H9 (cell line): ENCODE measurements at regions not wholly inside any gene's neighbourhood (a gene's known extent, or its start where the extent isn't known, plus 50 kb on each side); places are given as distances from the start of the nearest gene placed in this dataset.

Experiments used
- DNase-seq: peaks from one replicate; pipeline ENCODE4 v3.0.0-alpha.2; 2017
- H2AFZ ChIP-seq: one replicate; pipeline ENCODE4 v1.6.1; 2013; ENCODE audit warnings: mild to moderate bottlenecking, low read length, control low read depth, moderate library complexity
- H2AK5ac ChIP-seq: 2 replicates; pipeline ENCODE4 v1.6.1; 2013; ENCODE audit warnings: low read length, control low read depth, mixed read lengths; ENCODE audit not compliant: insufficient read length
- H2BK120ac ChIP-seq: one replicate; pipeline ENCODE4 v1.6.1; 2013; ENCODE audit warnings: low read depth, mild to moderate bottlenecking, low read length, control low read depth, inconsistent platforms; ENCODE audit not compliant: poor library complexity, severe bottlenecking
- H2BK12ac ChIP-seq: 2 replicates; pipeline ENCODE4 v1.6.1; 2013; ENCODE audit warnings: low read length, control low read depth, mixed read lengths, low read depth; ENCODE audit not compliant: insufficient read length
- H2BK15ac ChIP-seq: 2 replicates; pipeline ENCODE4 v1.6.1; 2013; ENCODE audit warnings: low read depth, low read length, control low read depth
- H2BK20ac ChIP-seq: one replicate; pipeline ENCODE4 v1.6.1; 2013; ENCODE audit warnings: low read depth, mild to moderate bottlenecking, low read length, control low read depth, inconsistent platforms; ENCODE audit not compliant: poor library complexity, severe bottlenecking
- H2BK5ac ChIP-seq: 2 replicates; pipeline ENCODE4 v1.6.1; 2013; ENCODE audit warnings: low read length, control low read depth, mixed read lengths; ENCODE audit not compliant: insufficient read length
- H3K14ac ChIP-seq: 2 replicates; pipeline ENCODE4 v1.6.1; 2013; ENCODE audit warnings: low read length, control low read depth; ENCODE audit not compliant: insufficient read depth
- H3K18ac ChIP-seq: 2 replicates; pipeline ENCODE4 v1.6.1; 2013; ENCODE audit warnings: low read depth, mild to moderate bottlenecking, mixed read lengths, low read length, control low read depth; ENCODE audit not compliant: insufficient read length
- H3K23ac ChIP-seq: 2 replicates; pipeline ENCODE4 v1.6.1; 2013; ENCODE audit warnings: low read length, control low read depth, mixed read lengths, low read depth; ENCODE audit not compliant: insufficient read length
- H3K23me2 ChIP-seq: 2 replicates; pipeline ENCODE4 v1.6.1; 2013; ENCODE audit warnings: low read depth, mild to moderate bottlenecking, mixed read lengths, low read length, control low read depth; ENCODE audit not compliant: insufficient read length, poor library complexity, severe bottlenecking
- H3K27ac ChIP-seq: 2 replicates; pipeline ENCODE4 v1.5.1; 2013; ENCODE audit warnings: low read length, control low read depth, mixed read lengths, low read depth; ENCODE audit not compliant: insufficient read length
- H3K27me3 ChIP-seq: 2 replicates; pipeline ENCODE4 v1.6.1; 2013; ENCODE audit warnings: low read length, control low read depth, inconsistent platforms; ENCODE audit not compliant: insufficient read depth
- H3K4ac ChIP-seq: 2 replicates; pipeline ENCODE4 v1.6.1; 2013; ENCODE audit warnings: low read depth, mild to moderate bottlenecking, control low read depth, inconsistent platforms, low read length, moderate library complexity
- H3K4me1 ChIP-seq: 2 replicates; pipeline ENCODE4 v1.6.1; 2013; ENCODE audit warnings: low read length, control low read depth, inconsistent platforms; ENCODE audit not compliant: insufficient read depth
- H3K4me2 ChIP-seq: 2 replicates; pipeline ENCODE4 v1.6.1; 2013; ENCODE audit warnings: low read length, control low read depth, mixed read lengths; ENCODE audit not compliant: insufficient read length, insufficient read depth
- H3K56ac ChIP-seq: 2 replicates; pipeline ENCODE4 v1.6.1; 2013; ENCODE audit warnings: low read depth, mild to moderate bottlenecking, mixed read lengths, low read length, control low read depth; ENCODE audit not compliant: insufficient read length
- H3K79me1 ChIP-seq: 2 replicates; pipeline ENCODE4 v1.6.1; 2013; ENCODE audit warnings: low read depth, mild to moderate bottlenecking, moderate library complexity, low read length, control low read depth, inconsistent platforms; ENCODE audit not compliant: insufficient read depth, poor library complexity, severe bottlenecking
- H3K79me2 ChIP-seq: 2 replicates; pipeline ENCODE4 v1.6.1; 2013; ENCODE audit warnings: low read length, control low read depth, inconsistent platforms; ENCODE audit not compliant: insufficient read depth
- H3K9ac ChIP-seq: 2 replicates; pipeline ENCODE4 v1.6.1; 2013; ENCODE audit warnings: low read length, control low read depth, mixed read lengths; ENCODE audit not compliant: insufficient read length; ENCODE audit errors: extremely low read depth
- H3K9me3 ChIP-seq: one replicate; pipeline ENCODE4 v1.6.1; 2013; ENCODE audit warnings: low read depth, low read length, inconsistent platforms; ENCODE audit not compliant: control insufficient read depth
- H3T11ph ChIP-seq: one replicate; pipeline ENCODE4 v1.6.1; 2013; ENCODE audit warnings: mild to moderate bottlenecking, low read length, control low read depth, inconsistent platforms
- H4K20me1 ChIP-seq: one replicate; pipeline ENCODE4 v1.6.1; 2013; ENCODE audit not compliant: control insufficient read depth, insufficient read length, insufficient read depth
- H4K5ac ChIP-seq: 2 replicates; pipeline ENCODE4 v1.6.1; 2013; ENCODE audit warnings: low read depth, mild to moderate bottlenecking, mixed read lengths, low read length, control low read depth; ENCODE audit not compliant: insufficient read length
- H4K8ac ChIP-seq: replicated peaks from 2 replicates; pipeline ENCODE4 v1.6.1; 2013; ENCODE audit warnings: low read length, control low read depth, mixed read lengths, low read depth; ENCODE audit not compliant: insufficient read length
- H4K91ac ChIP-seq: 2 replicates; pipeline ENCODE4 v1.6.1; 2013; ENCODE audit warnings: low read depth, mild to moderate bottlenecking, moderate library complexity, mixed read lengths, low read length, control low read depth; ENCODE audit not compliant: insufficient read length
- H3K27ac Mint-ChIP-seq, 3 experiments: 2 replicates in 2 of 3; 3 replicates in 1 of 3; pipeline ENCODE4 v1.8.0; 2020 to 2021; ENCODE audit warnings: mixed read lengths in 3 of 3, mild to moderate bottlenecking in 1 of 3, moderate library complexity in 1 of 3
- H3K27me3 Mint-ChIP-seq: 2 replicates; pipeline ENCODE4 v1.8.0; 2021; ENCODE audit warnings: low read depth, mild to moderate bottlenecking, moderate library complexity, mixed read lengths
- H3K36me3 Mint-ChIP-seq, 3 experiments: 2 replicates in 2 of 3; 3 replicates in 1 of 3; pipeline ENCODE4 v1.8.0; 2020 to 2021; ENCODE audit warnings: low read depth in 3 of 3, mixed read lengths in 3 of 3; ENCODE audit not compliant: insufficient read depth in 1 of 3
- H3K4me1 Mint-ChIP-seq, 2 experiments: 2 replicates each; pipeline ENCODE4 v1.8.0; 2020; ENCODE audit warnings: mixed read lengths in 2 of 2
- H3K4me3 Mint-ChIP-seq, 2 experiments: 2 replicates in 1 of 2; 3 replicates in 1 of 2; pipeline ENCODE4 v1.8.0; 2020 to 2021; ENCODE audit warnings: mild to moderate bottlenecking in 2 of 2, mixed read lengths in 2 of 2, moderate library complexity in 1 of 2
- H3K9me3 Mint-ChIP-seq, 2 experiments: 2 replicates in 1 of 2; 3 replicates in 1 of 2; pipeline ENCODE4 v1.8.0; 2020; ENCODE audit warnings: mild to moderate bottlenecking in 2 of 2, mixed read lengths in 2 of 2, moderate library complexity in 1 of 2
- WGBS: extraction: QIAGEN DNeasy Blood & Tissue Kit; methylation state at CpG from one replicate; pipeline ENCODE4 v1.1.7; 2013; ENCODE audit warnings: missing lambda C conversion rate, low lambda C conversion rate, mixed read lengths; ENCODE audit not compliant: insufficient read length; ENCODE audit errors: extremely low coverage; 5-methylcytosine and 5-hydroxymethylcytosine counted together
- TF ChIP-seq, protein P1 (sequence below): fragments of 200-600 bp; sonication (generic); conservative IDR thresholded peaks from 3 replicates; pipeline ENCODE4 v1.8.0; 2021; ENCODE audit warnings: antibody characterized with exemption, mild to moderate bottlenecking

DNA sequence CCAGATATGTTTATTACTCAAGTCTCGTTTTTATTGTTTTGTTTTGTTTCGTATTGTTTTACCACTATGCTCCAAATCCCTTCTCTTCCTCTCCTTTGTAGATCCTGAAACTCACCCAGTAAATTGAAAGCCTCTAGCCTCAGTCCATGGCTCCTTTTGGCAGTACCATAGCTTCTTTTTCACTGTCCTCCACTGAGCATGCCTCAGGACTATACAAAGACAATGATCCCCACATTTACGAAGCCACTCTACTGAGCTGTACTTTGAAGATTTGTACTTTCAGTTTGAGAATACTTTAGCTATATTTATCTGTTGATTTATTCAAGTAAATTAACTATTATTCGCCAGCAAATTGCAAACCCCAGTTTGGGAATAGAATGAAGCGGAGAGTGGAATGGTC is 159.1 kb upstream of the SLITRK3 start:
- Mint-ChIP-seq H3K4me3 (no peak overlapping the region), H3K27ac (no peak overlapping the region; a peak in 1 of 7 replicates), H3K27me3 (no peaks in the 10 kb centered on the region), H3K4me1 (no peaks in the 10 kb centered on the region), H3K9me3 (no peaks in the 10 kb centered on the region), H3K36me3 (no peaks in the 10 kb centered on the region)
- Histone ChIP-seq H3K23me2 (no peaks in the 10 kb centered on the region), H3K79me2 (no peaks in the 10 kb centered on the region), H3K4me2 (no peak overlapping the region), H3K14ac (no peak overlapping the region), H3K9ac (no peak overlapping the region), H2BK12ac (no peak overlapping the region), H2BK5ac (no peak overlapping the region), H3K18ac (no peak overlapping the region), H2BK120ac (no peak overlapping the region), H3K4ac (no peak overlapping the region), H4K5ac (no peak overlapping the region), H2AK5ac (no peak overlapping the region), H3K9me3 (no peaks in the 10 kb centered on the region), H4K20me1 (no peaks in the 10 kb centered on the region), H3K79me1 (no peaks in the 10 kb centered on the region), H3T11ph (no peak overlapping the region), H2BK15ac (no peak overlapping the region), H4K91ac (no peak overlapping the region), H2AFZ (no peak overlapping the region), H2BK20ac (no peak overlapping the region), H3K27me3 (no peaks in the 10 kb centered on the region), H4K8ac (no peak overlapping the region), H3K23ac (no peak overlapping the region), H3K27ac (no peak overlapping the region), H3K4me1 (no peaks in the 10 kb centered on the region), H3K56ac (no peak overlapping the region)
- whole genome bisulfite sequencing, result no CpG with 5 or more reads among the region's 5 CpGs
- TF ChIP-seq, protein P1, sequence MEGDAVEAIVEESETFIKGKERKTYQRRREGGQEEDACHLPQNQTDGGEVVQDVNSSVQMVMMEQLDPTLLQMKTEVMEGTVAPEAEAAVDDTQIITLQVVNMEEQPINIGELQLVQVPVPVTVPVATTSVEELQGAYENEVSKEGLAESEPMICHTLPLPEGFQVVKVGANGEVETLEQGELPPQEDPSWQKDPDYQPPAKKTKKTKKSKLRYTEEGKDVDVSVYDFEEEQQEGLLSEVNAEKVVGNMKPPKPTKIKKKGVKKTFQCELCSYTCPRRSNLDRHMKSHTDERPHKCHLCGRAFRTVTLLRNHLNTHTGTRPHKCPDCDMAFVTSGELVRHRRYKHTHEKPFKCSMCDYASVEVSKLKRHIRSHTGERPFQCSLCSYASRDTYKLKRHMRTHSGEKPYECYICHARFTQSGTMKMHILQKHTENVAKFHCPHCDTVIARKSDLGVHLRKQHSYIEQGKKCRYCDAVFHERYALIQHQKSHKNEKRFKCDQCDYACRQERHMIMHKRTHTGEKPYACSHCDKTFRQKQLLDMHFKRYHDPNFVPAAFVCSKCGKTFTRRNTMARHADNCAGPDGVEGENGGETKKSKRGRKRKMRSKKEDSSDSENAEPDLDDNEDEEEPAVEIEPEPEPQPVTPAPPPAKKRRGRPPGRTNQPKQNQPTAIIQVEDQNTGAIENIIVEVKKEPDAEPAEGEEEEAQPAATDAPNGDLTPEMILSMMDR, result no peak
- no peak for DNase-seq
